Esophagus squamous epithelium (tissue), 4 donors: ENCODE measurements at regions not wholly inside any gene's neighbourhood (a gene's known extent, or its start where the extent isn't known, plus 50 kb on each side); places are given as distances from the start of the nearest gene placed in this dataset.

Source experiments
- POLR2A ChIP-seq, 4 donors: fragments of 450-650 bp; IDR thresholded peaks; one replicate each; pipeline ENCODE4 v1.6.1; 2017; ENCODE audit warnings: antibody characterized with exemption in 4 of 4, mild to moderate bottlenecking in 4 of 4, moderate library complexity in 3 of 4
- TF ChIP-seq, protein P1 (sequence below), 6 experiments: fragments of 450-650 bp in 4 of 6; fragments of 200-600 bp in 2 of 6; sonication (generic) in 2 of 6; IDR thresholded peaks; one replicate each; pipeline ENCODE4 v1.5.1; 2016 to 2019; ENCODE audit warnings: antibody characterized with exemption in 6 of 6, mild to moderate bottlenecking in 4 of 6, moderate library complexity in 4 of 6

DNA sequence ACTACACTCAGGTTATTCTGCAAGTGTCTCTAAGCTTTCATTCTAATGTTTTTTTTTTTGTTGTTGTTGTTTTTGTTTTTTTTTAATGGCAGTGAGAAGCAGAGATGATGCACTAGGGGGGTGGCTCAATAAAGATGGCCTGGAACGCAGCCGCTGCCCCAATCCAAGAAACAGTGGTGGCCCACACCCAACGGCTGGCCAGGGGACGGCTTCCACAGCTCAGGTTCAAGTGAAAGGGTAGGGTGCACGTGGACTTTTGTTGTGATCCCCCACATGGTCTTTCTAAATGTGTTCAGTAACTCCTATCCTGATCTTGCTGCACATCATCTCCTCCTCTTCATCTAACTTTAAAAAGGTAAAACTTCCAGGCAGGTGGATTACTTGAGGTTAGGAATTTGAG lies 190.1 kb downstream of the NDUFA10 start:
- no peak for TF ChIP-seq POLR2A (IDR thresholded peaks at IDR 0.05)
- TF ChIP-seq, protein P1, sequence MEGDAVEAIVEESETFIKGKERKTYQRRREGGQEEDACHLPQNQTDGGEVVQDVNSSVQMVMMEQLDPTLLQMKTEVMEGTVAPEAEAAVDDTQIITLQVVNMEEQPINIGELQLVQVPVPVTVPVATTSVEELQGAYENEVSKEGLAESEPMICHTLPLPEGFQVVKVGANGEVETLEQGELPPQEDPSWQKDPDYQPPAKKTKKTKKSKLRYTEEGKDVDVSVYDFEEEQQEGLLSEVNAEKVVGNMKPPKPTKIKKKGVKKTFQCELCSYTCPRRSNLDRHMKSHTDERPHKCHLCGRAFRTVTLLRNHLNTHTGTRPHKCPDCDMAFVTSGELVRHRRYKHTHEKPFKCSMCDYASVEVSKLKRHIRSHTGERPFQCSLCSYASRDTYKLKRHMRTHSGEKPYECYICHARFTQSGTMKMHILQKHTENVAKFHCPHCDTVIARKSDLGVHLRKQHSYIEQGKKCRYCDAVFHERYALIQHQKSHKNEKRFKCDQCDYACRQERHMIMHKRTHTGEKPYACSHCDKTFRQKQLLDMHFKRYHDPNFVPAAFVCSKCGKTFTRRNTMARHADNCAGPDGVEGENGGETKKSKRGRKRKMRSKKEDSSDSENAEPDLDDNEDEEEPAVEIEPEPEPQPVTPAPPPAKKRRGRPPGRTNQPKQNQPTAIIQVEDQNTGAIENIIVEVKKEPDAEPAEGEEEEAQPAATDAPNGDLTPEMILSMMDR (IDR thresholded peaks at IDR 0.05): no peak
